ENCODE measurements at regions not wholly inside any gene's neighbourhood (a gene's known extent, or its start where the extent isn't known, plus 50 kb on each side); places are given as distances from the start of the nearest gene placed in this dataset.

DNA sequence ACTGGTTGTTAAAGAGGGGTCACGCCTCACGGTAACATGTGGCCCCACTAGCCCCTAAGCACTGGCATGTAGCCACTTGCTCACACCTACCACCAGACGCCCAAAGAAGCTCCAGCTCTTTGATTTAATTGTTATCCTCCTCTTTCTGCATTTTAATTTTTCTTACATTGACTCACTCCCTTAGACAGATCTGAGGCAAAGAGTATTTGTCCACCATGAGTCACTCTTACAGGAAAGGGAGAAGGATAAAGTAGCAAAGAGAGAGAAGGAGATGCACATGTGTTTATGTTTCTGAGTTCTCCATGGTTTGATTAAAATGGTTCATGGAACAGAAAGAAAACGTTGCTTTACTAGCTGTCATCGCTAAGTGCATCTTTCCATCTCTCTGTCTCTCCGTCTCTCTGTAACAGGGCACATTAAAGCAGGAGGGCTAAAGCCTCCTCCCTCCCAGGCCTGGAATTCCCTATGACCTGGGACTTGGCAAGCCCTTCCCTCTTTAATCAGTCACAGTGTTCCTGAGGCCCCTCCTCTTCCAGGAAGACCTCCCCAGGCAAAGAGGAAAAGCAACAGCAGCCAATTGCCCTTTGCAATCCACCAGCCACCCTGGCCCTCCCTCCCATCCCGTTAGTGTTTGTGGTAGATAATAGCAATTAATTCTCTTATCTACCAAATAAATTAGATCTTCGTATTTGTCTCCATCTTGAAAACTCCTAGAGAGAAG is 112.8 kb upstream of the TSHZ2 start:
- ATAC-seq: no peak

DNA sequence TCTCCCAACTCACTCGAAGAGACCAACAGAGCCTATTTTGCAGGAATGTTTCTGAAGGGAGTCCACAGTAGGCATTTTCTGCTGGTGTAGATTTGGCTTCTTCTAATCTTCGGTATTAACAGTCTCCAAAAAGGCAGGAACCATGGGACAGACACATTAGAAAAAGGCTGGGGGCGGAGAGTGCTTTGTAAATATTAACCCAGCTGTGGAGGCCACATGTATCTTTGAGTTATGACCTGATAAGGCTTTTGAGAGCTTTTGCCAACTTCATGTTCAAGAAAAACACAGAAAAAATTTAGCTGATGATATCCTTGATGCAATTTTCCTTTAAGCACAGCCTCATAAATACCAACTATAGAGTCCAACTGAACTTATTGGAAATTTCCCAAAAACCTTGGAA is 119.4 kb upstream of the TSHZ2 start:
- no peak for ATAC-seq

GRCh38 chr20:52847731-52848359 is 124.3 kb upstream of the TSHZ2 start:
- no peak for ATAC-seq

DNA sequence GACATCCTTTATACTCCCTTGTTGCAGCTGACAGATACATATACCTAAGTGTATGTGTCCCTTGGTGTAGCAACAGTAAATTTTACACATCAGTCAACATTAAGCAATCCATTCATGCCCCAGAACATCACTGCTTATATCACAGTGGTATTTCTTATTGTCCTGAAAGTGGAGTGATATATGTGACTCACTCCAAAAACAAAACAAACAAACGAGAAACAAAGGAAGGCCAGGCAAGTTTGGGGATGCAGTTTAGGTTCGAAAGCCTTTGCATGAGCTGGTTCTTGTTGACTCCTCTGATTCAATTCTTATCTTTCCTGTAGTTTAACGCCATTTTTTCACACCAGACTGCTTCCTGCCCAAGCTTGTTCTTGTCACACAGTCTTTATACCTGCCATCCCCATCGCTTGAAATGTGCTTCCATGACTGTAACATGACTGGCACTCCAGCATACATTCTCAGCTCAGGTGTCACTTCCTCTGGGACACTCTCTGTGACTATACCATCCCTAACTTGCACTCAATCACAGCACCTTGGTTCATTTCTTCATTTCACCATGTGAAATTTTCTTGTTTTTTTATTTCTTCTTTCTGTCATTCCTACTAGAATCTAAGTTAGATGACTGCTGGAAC is 125.0 kb upstream of the TSHZ2 start:
- no peak for ATAC-seq

GRCh38 chr20:52845044-52845443 is 127.1 kb upstream of the TSHZ2 start:
- no peak for ATAC-seq

- ATAC-seq: no peak
These were observed 128.7 kb upstream of the TSHZ2 start for GRCh38 chr20:52843425-52843824.

GRCh38 chr20:52841003-52841402 is 131.2 kb upstream of the TSHZ2 start:
- no peak for ATAC-seq

DNA sequence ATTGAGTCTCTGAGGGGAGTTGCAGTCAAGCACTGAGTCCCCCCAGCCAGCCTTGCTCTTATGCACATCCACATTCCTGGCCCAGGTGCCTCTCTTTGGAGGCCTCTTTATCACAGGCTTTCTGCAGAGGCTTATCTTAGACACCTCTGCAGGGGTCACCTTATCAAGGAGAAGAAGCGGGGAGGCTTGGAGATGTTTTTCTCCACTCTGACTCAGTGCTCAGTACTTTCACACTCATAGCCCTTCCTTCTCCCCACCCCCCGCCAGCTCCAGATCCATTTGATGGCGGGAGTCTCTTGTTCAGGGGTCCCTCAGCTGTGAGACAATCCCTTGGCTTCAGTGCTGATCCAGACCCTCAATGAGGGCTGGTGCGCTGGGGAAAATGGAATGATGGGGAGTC is 132.1 kb upstream of the TSHZ2 start:
- ATAC-seq: no peak

DNA sequence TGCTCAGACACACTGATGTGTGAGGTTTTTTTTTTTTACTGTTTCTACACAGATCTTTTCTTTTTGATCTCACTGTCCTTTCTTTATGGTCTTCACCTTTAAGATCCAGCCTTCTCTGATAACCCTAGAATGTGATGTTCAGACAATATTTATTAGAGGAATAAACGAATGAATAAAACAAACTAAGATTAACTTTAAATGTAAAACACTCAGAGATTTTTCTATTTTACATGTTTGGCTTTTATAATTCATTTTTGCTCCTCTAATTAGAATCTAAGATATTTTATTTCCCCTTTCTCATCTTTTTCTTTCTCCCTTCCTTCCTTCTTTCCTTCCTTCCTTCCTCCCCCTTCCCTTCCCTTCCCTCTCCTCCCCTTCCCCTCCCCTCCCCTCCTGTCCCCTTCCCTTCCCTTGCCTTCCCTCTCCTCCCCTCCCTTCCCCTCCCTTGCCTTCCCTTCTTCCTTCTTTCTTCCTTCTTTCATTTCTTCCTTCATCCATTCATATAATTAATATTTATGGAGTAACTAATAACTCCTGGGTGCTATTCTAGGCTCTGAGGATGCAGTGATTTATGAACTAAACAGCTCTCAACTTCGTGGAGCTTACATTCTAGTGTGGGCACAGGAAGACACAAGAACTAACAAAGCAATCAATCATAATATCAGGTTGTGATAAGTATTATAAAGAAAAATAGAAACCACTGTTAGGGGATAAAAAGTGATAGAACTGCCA is 133.5 kb upstream of the TSHZ2 start:
- ATAC-seq: no peak

DNA sequence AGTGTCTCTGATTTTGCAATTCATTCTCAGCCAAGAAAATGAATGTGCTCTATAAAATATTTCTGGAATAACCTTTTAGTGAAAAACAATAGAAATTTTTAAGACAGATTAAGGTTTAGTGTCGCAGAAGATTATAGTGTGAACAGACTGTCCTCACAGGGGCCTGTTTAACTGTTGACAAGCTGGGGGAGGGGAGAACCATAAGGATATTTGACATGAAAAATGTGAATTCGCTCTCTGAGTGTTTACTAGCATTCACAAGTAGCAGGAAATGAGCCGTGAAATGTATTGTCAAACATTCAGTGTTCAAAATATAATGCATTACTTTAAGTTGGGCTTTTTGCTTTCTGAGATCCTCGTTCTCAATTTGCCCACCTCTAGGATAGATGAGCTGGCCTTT is 134.8 kb upstream of the TSHZ2 start:
- ATAC-seq: no peak

DNA sequence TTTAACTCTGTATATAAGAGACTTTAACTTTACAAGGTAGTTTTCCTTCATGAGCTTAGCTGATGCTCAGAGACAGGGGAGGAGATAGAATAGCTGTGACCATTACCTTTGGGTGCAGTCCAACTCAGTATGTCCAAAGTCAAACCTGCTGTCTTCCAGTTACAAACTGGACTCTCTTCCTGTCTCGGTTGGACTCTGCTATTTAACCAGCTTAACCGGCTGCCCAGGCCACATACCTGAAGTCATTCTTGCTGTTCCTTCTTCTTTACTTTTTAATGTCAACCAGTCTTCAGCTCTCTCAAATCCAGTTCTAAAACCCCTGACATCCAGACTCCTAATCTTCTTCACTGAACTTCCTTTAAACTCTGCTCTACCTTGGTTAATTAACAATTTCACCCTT is 138.3 kb upstream of the TSHZ2 start:
- ATAC-seq: no peak

DNA sequence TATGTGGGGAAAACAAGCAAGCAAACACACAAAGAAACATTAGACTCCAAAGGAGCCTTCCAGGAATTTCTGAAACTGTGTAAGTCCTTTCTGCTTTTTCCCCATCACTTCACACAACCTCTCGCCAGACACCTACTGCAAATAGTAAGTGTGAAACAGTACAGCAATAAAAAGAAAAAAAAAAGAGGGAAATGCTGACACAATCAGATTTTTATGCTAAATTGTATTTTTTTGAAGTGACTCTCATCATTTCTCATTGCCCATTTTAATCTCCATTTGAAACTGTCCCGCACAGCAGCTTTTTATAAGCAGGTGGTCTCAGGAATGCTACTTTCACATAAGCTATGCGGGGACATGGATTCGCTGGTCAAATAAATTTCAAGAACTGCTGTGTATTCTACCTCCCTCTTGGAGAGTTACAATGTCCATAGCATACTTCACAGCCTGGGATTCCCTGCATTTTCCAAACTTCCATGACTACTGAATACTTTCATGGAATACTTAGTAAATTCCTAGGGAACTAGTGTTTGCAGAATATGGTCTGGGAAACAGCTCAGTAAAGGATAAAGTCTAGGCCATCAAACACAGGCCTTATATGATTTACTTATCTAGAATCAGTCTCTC is 139.9 kb upstream of the TSHZ2 start:
- no peak for ATAC-seq

GRCh38 chr20:52830598-52830997 is 141.6 kb upstream of the TSHZ2 start:
- ATAC-seq: no peak

DNA sequence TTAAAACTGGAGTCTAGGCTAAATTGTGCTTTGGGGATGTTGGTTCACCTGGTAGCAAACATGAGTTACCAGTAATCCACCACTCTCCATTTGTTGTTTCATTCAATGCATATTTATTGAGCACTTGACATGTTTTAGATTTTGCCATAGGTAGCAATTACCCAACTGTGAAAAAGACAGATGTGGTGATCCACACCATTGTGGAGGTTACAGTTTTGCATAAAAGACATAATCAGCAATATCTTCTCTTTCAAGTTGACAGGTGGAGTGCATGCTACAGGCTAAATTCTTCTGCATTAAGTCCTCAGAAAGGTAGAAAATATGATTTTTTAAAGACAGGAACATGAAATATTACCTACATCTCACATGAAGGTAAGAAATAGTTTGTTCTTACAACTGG is 143.0 kb upstream of the TSHZ2 start:
- no peak for ATAC-seq

DNA sequence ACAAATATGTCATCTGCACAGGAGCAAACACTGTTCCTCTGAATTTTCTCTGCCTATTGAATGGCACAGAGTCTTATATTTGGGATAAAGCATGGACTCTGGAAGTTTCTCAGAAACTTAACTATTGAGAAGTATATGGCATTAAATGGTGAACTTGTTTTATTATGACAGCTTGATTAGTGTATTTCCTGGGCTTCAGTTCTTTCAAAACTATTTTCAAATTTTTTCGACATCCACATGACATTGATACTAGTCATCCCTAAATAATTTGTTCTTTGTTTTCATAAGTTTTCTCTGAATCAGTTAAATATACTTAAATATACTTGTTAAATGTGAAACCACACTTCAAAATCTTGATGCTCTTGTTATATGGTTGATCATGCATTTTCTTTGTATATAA is 144.0 kb upstream of the TSHZ2 start:
- no peak for ATAC-seq

DNA sequence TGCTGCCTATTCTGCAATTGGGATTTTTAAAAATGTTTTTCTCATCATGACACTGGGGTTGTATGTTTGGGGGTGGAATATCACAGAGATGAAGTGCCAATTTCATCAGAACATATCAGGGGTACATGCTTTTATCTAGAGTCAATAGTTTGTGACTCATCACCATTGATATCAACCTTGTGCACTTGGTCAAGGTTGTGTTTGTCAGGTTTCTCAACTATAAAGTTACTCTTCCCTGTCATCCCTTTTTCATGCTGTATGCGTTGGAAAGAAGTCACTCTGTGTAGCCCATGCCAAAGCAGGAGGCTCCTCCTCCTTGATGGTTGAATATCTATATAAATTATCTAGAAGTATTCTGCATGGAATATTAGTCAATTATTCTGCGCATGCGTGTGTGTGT is 145.4 kb upstream of the TSHZ2 start:
- ATAC-seq: no peak

GRCh38 chr20:52826321-52826720 is 145.8 kb upstream of the TSHZ2 start:
- no peak for ATAC-seq

GRCh38 chr20:52824494-52825216 is 147.5 kb upstream of the TSHZ2 start:
- peak in 1 of 2 donors; percentile 13 for ATAC-seq

- ATAC-seq: no peak
These were observed 148.9 kb upstream of the TSHZ2 start for GRCh38 chr20:52823303-52823702.

- no peak for ATAC-seq
These were observed 151.4 kb upstream of the TSHZ2 start for GRCh38 chr20:52820641-52821292.

DNA sequence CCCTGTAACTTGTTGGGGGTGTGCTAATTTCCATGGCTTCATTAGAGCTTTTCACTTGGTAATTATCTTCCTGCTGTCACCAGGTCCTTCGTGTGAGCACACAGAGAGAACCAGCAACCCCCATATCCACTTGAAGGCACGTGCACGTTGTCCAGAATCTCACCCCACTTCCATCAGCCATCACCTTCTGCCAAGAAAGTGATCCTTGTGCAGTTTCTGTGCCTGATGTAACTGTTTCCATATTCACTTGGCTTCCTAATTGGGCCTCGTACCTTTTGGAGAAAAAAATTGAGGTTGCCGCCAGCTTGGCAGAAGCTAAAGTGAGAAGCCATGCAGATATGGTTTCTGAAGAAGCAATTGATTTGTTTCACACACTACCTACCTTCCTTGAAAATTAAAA is 153.7 kb upstream of the TSHZ2 start:
- ATAC-seq: no peak

DNA sequence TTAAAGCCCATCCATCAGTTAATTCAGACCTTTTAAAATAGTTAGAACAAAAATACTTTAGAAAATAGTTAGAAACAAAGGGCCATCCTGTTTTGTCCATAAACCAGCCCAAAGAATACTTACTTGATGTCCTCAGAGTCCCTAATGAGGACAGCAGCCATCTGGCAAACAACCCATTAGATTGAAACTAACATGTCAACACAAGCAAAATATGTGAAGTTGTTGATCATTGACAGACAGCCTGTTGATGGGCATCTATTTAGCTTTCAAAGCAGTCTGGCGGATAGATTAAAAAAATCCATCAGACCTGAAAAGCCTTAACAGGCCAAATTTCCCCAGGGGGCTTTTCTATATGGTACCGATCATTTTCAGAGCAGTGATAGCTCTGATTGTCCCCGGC is 154.2 kb upstream of the TSHZ2 start:
- ATAC-seq: no peak

All from activated CD4-positive, CD25-positive, alpha-beta regulatory T cell treated with anti-CD3 and anti-CD28 coated beads, Interleukin-2, amount 50 U/mL, for 24 hours (primary cell).